SK-N-SH treated with all-trans-retinoic acid at 6 μM for 48 hours (cell line): ENCODE measurements at regions not wholly inside any gene's neighbourhood (a gene's known extent, or its start where the extent isn't known, plus 50 kb on each side); places are given as distances from the start of the nearest gene placed in this dataset.

Experiments used
- ATAC-seq: fragments of 200-7000 bp; cut with Tn5 transposase; 3 replicates; pipeline ENCODE4 v1.9.1; 2020; ENCODE audit warnings: mild to moderate bottlenecking, moderate library complexity
- ARNTL ChIP-seq: fragments of 450-650 bp; formaldehyde crosslinking; IDR thresholded peaks from 2 replicates; pipeline ENCODE4 v1.5.0; 2020; ENCODE audit warnings: low read depth, mild to moderate bottlenecking, moderate library complexity, borderline replicate concordance
- BACH2 ChIP-seq: fragments of 250-450 bp; sonication (Bioruptor Pico); IDR thresholded peaks from 2 replicates; pipeline ENCODE4 v1.9.0; 2021; ENCODE audit warnings: mild to moderate bottlenecking, borderline replicate concordance
- CREB5 ChIP-seq: fragments of 250-450 bp; sonication (Bioruptor Pico); IDR thresholded peaks from 2 replicates; pipeline ENCODE4 v1.5.1; 2020; ENCODE audit warnings: low read depth, mild to moderate bottlenecking, moderate library complexity
- CSDC2 ChIP-seq: fragments of 250-450 bp; sonication (Bioruptor Pico); IDR thresholded peaks from 2 replicates; pipeline ENCODE4 v1.5.0; 2020; ENCODE audit warnings: mild to moderate bottlenecking, moderate library complexity
- CSRNP3 ChIP-seq: fragments of 250-450 bp; sonication (Bioruptor Pico); IDR thresholded peaks from 2 replicates; pipeline ENCODE4 v1.5.1; 2021; ENCODE audit warnings: mild to moderate bottlenecking, moderate library complexity
- ESRRG ChIP-seq: fragments of 250-450 bp; sonication (Bioruptor Pico); IDR thresholded peaks from 2 replicates; pipeline ENCODE4 v1.6.1; 2021; ENCODE audit warnings: mild to moderate bottlenecking
- GLIS3 ChIP-seq: fragments of 250-450 bp; sonication (Bioruptor Pico); IDR thresholded peaks from 2 replicates; pipeline ENCODE4 v1.5.0; 2020; ENCODE audit warnings: mild to moderate bottlenecking, moderate library complexity
- ISL1 ChIP-seq: fragments of 250-450 bp; sonication (Bioruptor Pico); IDR thresholded peaks from 2 replicates; pipeline ENCODE4 v2.1.2; 2022; ENCODE audit warnings: mild to moderate bottlenecking, moderate library complexity
- OSR1 ChIP-seq: fragments of 250-450 bp; sonication (Bioruptor Pico); IDR thresholded peaks from 2 replicates; pipeline ENCODE4 v1.8.0; 2022; ENCODE audit warnings: moderate library complexity, mild to moderate bottlenecking, inconsistent platforms
- PATZ1 ChIP-seq: fragments of 250-450 bp; sonication (Bioruptor Pico); IDR thresholded peaks from 2 replicates; pipeline ENCODE4 v1.8.0; 2020; ENCODE audit warnings: mild to moderate bottlenecking, moderate library complexity, borderline replicate concordance
- POU6F1 ChIP-seq: fragments of 250-450 bp; sonication (Bioruptor Pico); IDR thresholded peaks from 2 replicates; pipeline ENCODE4 v1.8.0; 2021; ENCODE audit warnings: low read depth, mild to moderate bottlenecking, moderate library complexity, borderline replicate concordance
- RARB ChIP-seq: fragments of 250-450 bp; sonication (Bioruptor Pico); IDR thresholded peaks from 2 replicates; pipeline ENCODE4 v1.8.0; 2021; ENCODE audit warnings: mild to moderate bottlenecking, moderate library complexity
- SNAI2 ChIP-seq: fragments of 250-450 bp; sonication (Bioruptor Pico); IDR thresholded peaks from 2 replicates; pipeline ENCODE4 v1.5.0; 2020; ENCODE audit warnings: mild to moderate bottlenecking, moderate library complexity
- TCF4 ChIP-seq: fragments of 250-450 bp; sonication (Bioruptor Pico); IDR thresholded peaks from 2 replicates; pipeline ENCODE4 v1.8.0; 2021; ENCODE audit warnings: mild to moderate bottlenecking, moderate library complexity, borderline replicate concordance
- TOX ChIP-seq: fragments of 250-450 bp; sonication (Bioruptor Pico); IDR thresholded peaks from 2 replicates; pipeline ENCODE4 v1.8.0; 2021; ENCODE audit warnings: mild to moderate bottlenecking, moderate library complexity, borderline replicate concordance
- TSHZ2 ChIP-seq: fragments of 250-450 bp; sonication (Bioruptor Pico); IDR thresholded peaks from 2 replicates; pipeline ENCODE4 v1.5.0; 2020; ENCODE audit warnings: mild to moderate bottlenecking, moderate library complexity
- ZC3H10 ChIP-seq: fragments of 250-450 bp; sonication (Bioruptor Pico); IDR thresholded peaks from 2 replicates; pipeline ENCODE4 v1.5.1; 2021; ENCODE audit warnings: mild to moderate bottlenecking, moderate library complexity
- ZFP30 ChIP-seq: fragments of 450-650 bp; formaldehyde crosslinking; IDR thresholded peaks from 2 replicates; pipeline ENCODE4 v1.5.0; 2022; ENCODE audit warnings: mild to moderate bottlenecking, moderate library complexity
- ZNF565 ChIP-seq: fragments of 450-650 bp; formaldehyde crosslinking; conservative IDR thresholded peaks from 2 replicates; pipeline ENCODE4 v1.5.0; 2020; ENCODE audit warnings: low read depth, mild to moderate bottlenecking, moderate library complexity
- ZNF70 ChIP-seq: fragments of 450-650 bp; formaldehyde crosslinking; IDR thresholded peaks from 2 replicates; pipeline ENCODE4 v1.5.0; 2020; ENCODE audit warnings: mild to moderate bottlenecking, moderate library complexity

- no peak for ATAC-seq
- TF ChIP-seq SNAI2 (CRISPR knock-in tag) (no peak), POU6F1 (CRISPR knock-in tag) (no peak), TSHZ2 (CRISPR knock-in tag) (no peak)
Observed at GRCh38 chr20:39668038-39668437, 705.9 kb downstream of the DHX35 start.

- no peak for ATAC-seq
Observed at GRCh38 chr20:39661833-39662232, 699.7 kb downstream of the DHX35 start.

More at GRCh38 chr20:39661833-39662232, 699.7 kb downstream of the DHX35 start:
- TF ChIP-seq CREB5 (CRISPR knock-in tag) (no peak), CSRNP3 (CRISPR knock-in tag) (no peak), ZC3H10 (CRISPR knock-in tag) (no peak), ZFP30 (CRISPR knock-in tag) (no peak), ARNTL (CRISPR knock-in tag) (no peak), ESRRG (CRISPR knock-in tag) (no peak), TCF4 (CRISPR knock-in tag) (no peak), TSHZ2 (CRISPR knock-in tag) (no peak), TOX (CRISPR knock-in tag) (no peak), SNAI2 (CRISPR knock-in tag) (no peak), RARB (no peak), OSR1 (CRISPR knock-in tag) (no peak), BACH2 (CRISPR knock-in tag) (no peak), GLIS3 (CRISPR knock-in tag) (no peak), PATZ1 (CRISPR knock-in tag) (no peak), ISL1 (no peak), CSDC2 (CRISPR knock-in tag) (no peak), ZNF70 (no peak), ZNF565 (CRISPR knock-in tag) (no peak), POU6F1 (CRISPR knock-in tag) (no peak)
